GM18517 (cell line): ENCODE measurements at regions not wholly inside any gene's neighbourhood (a gene's known extent, or its start where the extent isn't known, plus 50 kb on each side); places are given as distances from the start of the nearest gene placed in this dataset.
A peak's percentile ranks its signal among the peaks of the same experiment; 100 is the strongest.

Experiments used
- ATAC-seq: cut with Tn5 transposase; IDR thresholded peaks from one replicate; pipeline ENCODE4 v1.9.1; 2021; ENCODE audit warnings: mild to moderate bottlenecking, moderate library complexity; ENCODE audit not compliant: unreplicated experiment

DNA sequence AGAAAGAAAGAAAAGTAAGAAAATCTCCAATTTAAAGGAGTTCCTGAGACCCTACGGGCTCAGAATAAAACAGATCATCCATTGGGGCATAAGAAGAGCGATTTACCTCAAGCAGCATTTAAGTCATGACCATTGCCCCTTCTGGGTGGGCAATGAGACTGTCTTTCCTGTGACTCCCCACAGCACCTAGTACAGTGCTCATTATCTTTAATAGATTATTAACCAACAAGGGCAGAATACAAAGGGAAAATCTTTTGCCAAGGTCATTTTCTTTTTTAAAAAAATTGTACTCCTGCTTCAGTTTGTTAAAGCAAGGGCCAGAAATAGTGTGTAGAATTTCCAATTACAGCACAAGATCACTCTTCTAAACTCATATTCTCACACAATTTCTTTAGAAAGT is 443.3 kb upstream of the AGTR1 start:
- no peak for ATAC-seq

DNA sequence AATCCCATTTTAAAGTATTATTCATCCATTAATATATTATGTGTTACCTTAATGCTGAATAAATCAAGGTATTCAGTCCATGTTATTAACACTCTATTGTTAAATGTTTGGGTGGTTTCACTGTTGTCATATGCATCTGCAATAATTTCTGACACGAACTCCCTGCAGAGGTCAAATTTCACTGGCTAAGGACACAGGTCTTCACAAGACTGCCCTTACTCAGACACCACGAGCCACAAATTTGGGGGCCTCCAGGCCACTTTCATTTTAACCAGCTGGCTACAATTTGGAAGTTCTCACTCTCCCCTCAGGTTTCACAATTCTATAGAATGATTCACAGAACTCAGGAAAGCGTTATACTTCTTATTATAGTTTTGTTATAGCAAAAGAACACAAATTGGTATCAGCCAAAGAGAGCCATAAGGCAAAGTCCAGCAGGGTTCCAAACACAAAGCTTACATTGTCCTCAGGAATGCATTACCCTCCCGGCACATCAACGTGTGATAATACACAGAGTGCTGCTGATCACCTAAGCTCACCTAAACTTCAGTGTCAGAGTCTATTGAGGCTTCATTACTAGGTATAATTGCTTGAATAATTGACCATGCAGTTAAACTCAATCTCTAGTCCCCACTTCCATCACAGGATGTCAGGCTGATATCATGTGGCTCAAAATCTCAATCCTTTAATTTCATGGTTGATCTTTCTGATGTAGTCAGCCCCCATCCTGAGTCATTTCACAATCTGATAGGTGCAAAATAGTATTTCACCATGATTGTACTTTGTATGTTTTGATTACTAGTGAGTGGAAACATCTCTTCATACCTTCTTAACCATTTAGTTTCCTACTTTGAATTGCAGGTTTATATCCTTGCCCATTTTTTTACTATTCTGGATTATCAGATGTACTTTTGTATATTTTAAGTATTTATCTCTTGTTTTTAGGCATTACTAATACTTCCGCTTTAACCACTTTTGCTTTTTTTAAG is 441.4 kb upstream of the AGTR1 start:
- no peak for ATAC-seq

DNA sequence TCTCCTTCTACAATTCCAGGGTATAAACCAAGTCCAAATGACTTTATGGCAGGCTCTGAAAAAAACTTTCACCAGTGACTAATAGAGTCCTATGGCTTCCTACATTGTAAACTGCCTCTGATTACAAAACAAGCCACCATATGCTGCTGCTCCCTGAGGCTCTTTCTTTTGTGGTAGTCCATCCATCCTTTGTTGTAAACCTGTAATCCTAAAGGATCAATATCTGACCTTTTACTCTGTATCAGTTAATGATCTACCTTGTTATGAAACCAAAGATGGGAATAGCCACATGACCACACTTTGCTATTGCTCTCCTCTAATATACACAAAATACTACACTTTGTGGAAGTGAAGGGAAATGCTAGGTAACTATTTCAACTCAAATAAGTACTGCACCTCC is 434.7 kb upstream of the AGTR1 start:
- no peak for ATAC-seq

DNA sequence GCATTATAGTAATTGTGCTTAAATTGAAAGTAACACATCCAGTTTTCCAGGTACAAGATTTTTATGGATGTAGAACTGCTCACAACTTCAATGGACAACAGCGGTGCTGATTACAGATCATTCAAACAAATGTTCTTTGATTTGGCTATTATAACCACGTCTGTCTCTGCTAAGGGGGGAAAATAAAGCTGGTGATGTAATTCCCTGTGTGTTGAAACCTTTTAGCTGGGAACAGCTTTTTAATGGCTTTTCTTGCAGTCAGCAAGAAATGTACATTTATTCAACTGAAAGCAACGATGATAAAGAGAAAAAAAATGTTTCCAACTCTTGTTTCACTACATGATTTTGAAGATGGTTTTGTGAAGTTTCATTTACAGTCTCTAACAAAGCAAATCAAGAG is 431.9 kb upstream of the AGTR1 start:
- ATAC-seq = no peak

DNA sequence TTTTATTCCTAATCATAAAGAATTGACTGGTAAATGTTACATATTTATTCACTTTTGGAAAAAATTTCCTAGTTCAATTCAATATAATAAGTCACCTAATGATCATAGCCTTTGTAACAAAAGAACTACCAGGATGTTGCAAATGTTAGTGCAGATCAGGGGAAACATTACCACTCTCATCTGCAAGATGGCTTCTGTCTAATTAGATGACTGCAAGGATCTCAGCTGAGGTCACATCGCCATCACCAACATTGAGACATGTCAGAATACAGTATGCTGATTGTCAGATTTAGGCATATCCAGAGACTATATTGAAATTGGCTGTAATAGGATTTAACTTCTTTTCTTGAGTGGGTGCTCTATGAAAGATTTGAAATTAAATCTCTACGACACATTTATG is 431.4 kb upstream of the AGTR1 start:
- no peak for ATAC-seq

DNA sequence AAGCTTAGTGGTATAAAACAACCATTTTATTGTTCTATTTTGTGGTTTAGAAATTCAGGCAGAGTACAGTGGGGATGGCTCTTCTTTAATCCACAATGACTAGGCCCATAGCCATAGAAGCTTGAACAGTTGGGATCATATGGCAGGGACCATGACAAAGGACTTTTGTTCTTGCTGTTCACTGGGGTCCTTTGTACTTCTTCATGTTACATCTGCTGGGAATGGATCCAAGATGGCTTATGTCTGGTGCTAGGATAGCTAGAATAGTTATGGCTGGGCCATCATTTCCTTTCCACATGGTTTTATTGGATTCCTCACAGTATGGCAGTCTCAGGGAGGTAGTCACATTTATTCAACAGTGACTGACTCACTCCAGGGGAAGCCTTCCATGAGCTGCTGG is 427.9 kb upstream of the AGTR1 start:
- no peak for ATAC-seq

DNA sequence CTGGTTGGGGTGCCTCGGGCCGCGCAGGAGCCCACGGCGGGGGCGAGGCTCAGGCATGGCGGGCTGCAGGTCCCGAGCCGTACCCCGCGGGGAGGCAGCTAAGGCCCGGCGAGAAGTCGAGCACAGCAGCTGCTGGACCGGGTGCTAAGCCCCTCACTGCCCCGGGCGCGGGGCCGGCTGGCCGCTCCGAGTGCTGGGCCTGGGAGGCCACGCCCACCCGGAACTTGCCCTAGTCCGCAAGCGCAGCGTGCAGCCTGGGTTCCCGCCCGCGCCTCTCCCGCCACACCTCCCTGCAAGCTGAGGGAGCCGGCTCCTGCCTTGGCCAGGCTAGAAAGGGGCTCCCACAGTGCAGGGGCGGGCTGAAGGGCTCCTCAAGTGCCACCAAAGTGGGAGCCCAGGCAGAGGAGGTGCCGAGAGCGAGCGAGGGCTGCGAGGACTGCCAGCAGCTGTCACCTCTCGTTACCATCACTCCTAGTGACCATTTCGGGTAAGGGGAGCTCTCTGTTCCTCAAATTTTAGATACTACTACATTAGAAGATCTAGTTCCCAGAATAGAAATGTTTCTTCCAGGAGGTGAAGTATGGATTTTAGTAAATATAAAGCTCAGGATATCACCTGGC is 417.0 kb upstream of the AGTR1 start:
- ATAC-seq = no peak

DNA sequence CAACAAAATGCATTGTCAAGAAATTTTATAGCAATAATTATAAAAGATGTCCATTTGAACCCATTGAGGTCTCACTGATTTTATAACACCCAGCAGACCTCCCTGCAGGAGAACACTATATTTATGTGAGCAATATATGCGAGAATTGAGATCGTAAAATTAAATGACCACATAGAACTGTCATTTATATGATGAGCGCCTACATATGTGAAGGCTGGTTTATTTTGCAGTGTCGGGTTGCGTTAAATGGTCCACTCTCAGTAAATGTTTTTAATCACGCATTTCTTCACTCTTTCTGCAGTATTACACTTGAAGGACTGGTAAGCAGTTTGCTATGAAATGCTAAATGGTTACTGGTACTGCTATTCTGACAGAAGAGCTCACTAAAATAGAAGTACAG is 408.5 kb upstream of the AGTR1 start:
- no peak for ATAC-seq

DNA sequence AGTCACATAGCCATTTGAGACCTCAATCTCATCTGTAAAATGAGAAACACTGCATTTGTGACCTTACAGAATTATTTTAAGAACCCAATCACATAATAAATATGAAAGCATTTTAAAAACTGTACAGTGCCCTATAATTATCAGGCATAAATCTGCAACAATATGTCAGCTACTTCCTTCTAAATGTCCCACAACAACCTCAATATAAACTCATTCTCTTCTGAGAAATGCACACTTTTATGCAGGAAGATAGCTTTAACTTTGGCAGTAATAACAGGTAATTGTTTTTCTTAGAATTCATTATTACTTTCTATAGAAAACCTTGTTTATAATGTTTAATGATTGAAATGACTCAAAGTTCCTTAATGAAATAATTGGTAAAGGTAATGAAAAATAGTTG is 400.7 kb upstream of the AGTR1 start:
- no peak for ATAC-seq

DNA sequence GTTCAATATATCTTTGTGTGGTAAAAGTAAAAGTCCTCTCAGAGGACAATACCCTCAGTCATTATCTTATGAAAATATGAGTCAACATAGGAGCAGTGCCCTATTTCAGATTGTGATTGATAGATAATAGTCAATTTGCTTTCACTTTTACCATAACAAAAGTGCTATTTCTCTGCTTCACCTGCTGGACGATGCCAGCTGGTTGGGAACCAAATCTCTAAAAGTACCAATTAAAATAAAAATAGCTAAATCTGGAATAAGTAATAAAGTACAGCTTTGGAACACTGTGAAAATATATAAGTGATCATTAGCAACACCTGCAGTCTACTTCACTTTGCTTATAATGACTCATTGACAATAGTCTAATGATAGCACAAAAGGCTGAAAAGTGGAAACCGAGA is 390.3 kb upstream of the AGTR1 start:
- peak; percentile 93 for ATAC-seq

DNA sequence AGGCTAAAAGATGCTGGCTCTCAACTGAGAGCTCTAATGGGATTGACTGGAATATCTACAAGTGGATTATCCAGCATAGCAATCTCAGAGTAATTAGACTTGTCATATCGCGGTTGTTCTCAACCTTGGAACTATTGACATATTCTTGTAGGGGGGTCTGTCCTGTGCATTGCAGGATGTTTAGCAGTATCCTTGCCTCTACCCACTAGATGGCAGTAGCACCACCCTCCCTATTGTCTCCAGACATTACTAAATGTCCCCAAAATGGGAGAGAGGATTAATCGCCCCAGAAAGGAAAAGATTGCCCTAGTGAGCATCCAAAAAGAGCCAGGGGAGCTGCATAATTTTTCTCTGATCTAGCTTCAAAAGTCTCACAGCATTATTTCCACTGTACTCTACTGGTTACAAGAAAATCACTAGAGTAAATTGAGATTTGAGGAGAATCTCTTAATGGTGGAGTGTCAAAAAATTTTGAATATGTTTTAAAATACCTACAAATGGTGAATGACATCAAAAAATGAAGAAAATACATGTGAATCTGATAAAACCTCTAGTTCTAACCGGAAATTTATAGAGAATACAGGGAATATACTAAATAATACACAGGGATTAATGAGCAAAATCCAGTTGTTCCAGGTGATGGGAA is 388.2 kb upstream of the AGTR1 start:
- ATAC-seq = peak; percentile 75

DNA sequence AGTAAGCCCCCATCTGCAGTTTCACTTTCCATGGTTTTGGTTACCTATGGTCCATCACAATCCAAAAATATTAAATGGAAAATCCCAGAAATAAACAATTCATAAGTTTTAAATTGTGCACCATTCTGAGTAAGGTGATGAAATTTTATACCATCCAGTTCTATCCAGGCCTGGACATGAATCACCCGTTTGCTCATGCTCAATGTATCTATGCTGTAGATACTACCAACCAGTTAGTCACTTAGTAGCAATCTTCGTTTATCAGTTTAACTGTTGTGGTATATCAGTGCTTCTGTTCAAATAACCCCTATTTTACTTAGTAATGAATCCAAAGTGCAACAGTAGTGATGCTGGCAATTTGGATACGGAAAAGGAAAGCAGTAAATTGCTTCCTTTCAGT is 381.9 kb upstream of the AGTR1 start:
- no peak for ATAC-seq

DNA sequence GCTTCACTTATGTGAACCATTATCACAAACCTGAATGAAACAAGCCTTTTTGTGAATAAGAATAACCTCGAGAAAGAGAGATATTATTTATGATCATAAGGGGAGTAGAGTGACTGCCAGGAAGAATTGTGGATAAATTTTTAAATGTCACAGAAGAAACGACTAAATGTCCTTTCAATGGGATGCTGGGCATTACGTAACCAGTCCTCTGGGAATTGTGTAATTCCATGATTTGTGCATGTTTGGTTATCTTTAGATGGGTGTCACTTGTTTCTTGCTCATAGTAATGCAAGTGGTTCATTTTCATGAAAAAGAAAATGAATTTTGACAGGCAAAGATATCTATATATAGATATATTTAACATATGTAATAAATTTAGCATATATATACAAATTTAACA is 379.5 kb upstream of the AGTR1 start:
- ATAC-seq = no peak

DNA sequence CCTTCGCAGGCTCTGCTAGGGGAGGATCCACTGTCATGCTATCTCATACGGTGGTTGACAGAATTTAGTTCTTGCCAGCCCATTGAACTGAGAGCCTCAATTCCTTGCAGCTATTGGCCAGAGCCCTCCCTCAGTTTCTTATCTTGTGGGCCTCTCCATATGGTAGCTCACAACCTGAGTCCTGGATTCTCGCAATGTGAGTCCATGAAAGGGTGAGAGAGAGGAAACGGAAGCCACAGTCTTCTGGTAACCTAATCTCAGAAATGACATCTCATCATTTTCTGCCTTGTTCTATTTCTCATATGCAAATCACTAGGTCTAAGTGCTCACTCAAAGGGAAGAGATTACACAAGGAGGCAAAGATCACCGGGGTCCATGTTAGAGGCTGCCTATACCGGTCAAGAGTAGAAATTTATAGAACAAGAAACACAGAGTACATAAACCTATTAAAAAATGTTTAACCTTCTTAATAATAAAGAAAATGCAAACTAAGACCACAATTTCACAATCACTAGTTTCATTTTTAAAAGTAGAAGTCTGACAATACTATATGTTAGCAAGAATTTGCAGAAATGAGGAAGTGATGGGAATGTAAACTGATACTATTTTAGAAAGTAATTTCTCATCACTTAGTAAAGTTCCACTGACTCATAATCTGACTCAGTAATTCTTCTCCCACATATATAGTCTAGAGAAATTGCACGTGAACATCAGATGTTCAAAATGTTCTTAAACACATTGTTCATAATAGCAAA is 378.4 kb upstream of the AGTR1 start:
- ATAC-seq = peak; percentile 98

DNA sequence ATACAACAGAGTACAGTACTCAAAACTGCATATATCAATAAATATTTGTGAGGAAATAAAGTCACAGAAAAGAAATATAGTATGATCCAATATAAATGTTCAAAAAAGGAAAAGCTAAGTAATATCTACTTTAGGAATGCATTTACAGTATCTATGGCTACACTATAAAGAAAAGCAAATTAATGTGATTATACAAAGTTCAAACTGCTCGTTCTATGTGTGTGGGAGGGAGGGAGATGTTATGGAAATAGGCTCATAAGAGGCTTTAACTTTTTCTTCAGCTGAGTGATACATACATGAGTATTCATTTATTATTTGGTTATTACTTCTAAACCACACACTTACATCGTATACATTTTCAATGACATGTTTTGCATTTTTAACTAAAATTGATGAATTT is 377.7 kb upstream of the AGTR1 start:
- no peak for ATAC-seq

DNA sequence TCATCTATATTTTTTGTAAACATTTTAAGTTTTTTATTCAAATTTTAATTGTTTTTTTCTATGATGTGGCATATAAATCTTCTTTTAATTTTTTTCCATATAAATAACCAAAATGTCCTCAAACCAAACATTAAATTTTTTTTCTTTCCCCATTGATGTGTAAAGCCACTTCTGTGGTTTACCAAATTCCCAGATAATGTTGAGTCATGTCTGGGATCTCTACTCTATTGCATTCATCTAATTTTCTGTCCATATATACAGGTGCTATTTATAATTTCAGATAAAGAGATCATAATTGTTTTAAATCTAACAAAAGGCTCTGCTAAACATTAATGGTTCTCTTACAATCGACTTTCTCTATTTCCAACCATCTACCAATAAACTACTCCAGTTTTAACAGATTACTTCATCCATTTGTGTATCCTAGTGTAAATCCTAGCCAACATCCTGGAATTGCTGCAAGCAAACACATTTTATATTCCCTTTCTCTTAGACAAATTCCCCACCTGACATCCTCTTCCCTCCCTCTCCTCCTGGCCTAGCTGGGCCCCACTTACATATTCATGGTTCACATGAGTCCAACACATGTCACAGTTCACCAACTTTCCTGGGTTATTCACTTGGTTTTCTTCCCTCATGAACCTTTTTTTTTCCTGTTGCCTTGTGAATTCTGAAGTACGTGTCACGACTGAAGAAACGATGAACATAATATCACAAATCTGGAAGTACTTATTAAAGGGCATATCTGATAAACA is 368.0 kb upstream of the AGTR1 start:
- ATAC-seq = no peak

DNA sequence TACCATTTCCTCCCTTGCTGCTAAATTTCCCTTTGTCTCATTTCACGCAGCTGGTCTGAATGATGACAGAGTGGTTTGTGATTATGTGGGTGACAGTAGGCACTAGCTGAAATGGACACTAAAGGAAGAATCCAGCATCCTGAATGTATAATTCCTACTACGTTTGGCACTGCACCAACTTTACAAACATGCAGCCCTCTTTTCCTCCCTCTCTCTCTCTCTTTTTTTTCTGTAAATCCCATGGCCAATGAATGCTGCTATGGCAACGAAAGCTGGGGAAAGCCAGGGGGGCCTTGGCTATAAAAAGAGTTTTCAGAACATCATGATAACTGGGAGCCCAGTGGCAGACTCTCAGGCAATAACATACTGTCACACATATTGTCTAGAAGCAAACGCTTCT is 367.2 kb upstream of the AGTR1 start:
- no peak for ATAC-seq

DNA sequence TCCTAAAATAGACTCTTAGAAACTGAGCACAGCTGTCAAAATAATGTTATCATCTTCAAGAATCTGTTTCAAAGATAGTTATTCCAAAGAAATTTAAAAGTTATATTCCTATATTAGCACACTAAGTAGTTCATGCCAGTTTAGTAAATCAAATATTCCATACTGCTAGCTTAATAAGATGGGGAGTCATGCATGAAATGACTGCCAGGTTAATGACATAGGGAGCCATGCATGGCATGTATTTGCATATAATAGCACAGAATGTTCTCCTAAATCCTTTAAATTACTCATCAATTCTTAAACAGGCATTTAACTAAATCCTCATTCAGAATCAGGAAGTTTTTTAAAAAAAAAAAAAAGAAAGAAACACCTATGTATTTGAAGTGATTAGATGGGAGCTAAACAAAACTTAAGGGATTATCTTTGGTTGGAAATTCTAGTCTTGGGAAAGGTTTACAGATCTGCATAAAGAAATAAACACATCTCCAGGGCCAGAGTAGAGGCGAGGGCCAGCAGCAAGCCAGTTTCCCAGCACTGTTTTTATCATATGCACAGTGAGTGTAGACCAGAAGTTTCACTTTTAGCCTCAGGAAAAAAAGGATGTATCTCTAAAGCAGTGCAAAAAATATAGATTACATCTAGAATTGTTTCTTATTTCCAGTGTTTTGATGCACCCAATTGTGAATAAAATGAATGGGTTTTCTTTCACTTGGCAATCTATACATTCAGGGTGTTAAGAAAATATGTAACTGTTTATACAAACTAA is 366.4 kb upstream of the AGTR1 start:
- ATAC-seq = no peak

DNA sequence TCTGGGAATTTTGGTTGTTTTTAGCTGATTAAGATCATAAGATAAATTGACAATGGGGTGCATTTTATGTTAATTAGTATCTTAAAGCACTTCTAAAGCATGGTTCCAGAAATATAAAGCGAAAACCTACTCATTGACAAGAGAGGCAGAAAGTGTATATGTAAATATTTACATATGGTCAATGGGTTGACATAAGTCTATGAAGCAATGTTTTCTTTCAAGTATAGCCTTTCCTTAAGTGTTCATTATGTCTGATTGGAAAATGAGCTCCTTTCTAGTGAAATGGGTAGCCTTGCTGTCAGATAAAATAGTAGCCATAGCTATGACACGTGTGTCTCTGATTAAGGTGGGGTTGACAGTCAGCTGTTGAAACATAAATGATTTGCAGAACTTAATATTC is 365.2 kb upstream of the AGTR1 start:
- no peak for ATAC-seq

DNA sequence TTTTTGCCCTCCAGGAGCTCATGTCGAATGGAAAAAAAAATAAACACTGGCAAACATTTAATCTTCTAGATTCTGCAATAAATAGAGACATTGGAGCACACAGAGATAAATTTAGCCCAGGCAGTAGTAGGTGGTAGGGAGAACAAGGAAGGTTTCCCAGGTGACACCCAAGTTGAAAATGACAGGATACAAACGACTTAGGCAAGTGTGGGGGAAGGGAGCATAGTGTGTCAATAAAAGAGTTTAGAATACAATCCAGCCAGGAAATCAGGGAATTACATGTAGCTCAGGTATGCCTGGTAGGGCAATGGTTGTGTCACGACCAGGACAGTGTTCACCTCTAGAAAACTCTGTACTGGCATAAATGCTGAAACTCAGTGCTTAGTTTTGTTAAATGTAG is 364.6 kb upstream of the AGTR1 start:
- ATAC-seq = no peak
